ENCODE measurements at regions not wholly inside any gene's neighbourhood (a gene's known extent, or its start where the extent isn't known, plus 50 kb on each side); places are given as distances from the start of the nearest gene placed in this dataset.

DNA sequence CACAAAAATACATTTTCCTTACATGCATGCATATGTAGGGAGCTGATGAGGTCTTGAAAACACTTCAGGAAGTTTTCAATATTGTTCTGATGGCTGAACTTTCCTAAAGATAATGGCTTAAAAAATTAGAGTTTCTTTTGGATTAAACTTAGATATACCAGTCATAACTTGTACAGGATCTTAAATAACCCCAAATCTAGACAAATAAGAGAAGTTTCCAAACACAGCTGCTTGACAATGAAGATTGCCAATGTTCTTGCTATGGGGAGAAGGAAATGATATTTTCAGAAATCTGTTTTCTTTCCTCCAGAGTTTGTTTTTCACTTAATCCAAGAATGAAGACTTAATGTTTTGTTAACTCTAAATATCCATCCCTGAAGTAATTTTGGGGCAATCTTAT lies 54.6 kb upstream of the SPTBN1 start:
- DNase-seq = no peak
- no peaks in the 10 kb centered on the region for H3K9me2 ChIP-seq (replicated peaks; ENCODE audit: insufficient read depth, low read length)
- H3K4me2 ChIP-seq (ENCODE audit: low read depth, low read length, poor library complexity, severe bottlenecking) = no peak overlapping the region
- no peak overlapping the region for H3K4me3 ChIP-seq (ENCODE audit: low read length)
- H3K9me3 ChIP-seq (ENCODE audit: low read length) = no peaks in the 10 kb centered on the region
- no peak overlapping the region for H3K9ac ChIP-seq (ENCODE audit: low read length)
- H3K27ac ChIP-seq (ENCODE audit: low read length) = no peak overlapping the region
- no peaks in the 10 kb centered on the region for H3K27me3 ChIP-seq (ENCODE audit: low read length)
- H4K20me1 ChIP-seq (ENCODE audit: insufficient read depth, low read depth, low read length) = no peaks in the 10 kb centered on the region
- no peaks in the 10 kb centered on the region for H3K36me3 ChIP-seq (ENCODE audit: insufficient read depth, low read length)
- no peak overlapping the region for H2AFZ ChIP-seq (ENCODE audit: low read length)
- no peaks in the 10 kb centered on the region for H3K79me2 ChIP-seq (ENCODE audit: low read length)
- H3K4me1 ChIP-seq (ENCODE audit: low read length) = no peaks in the 10 kb centered on the region

DNA sequence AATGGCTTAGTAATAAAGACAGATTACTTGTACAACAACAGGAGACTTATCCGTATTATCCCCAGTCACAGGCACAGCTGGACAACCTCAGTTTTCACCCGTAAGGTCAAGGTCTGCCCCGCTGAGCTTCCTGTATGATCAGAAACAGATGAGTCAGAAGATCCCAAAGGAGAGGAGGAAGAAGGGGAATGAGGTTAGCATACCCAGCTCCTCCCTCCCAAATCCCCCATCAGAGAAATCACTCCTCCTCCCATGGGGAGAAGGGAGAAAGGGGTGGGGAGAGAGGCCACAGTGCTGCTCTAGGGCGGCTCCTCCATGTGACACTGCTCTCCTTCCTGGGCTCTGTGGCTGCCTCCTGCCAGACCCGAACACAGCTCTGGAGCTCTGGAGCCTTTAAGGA lies 53.8 kb upstream of the SPTBN1 start:
- Histone ChIP-seq H3K9me3 (ENCODE audit: low read length) (no peaks in the 10 kb centered on the region), H3K9me2 (replicated peaks; ENCODE audit: insufficient read depth, low read length) (no peaks in the 10 kb centered on the region), H3K27ac (ENCODE audit: low read length) (no peak overlapping the region), H3K4me3 (ENCODE audit: low read length) (no peak overlapping the region), H3K9ac (ENCODE audit: low read length) (no peak overlapping the region), H3K27me3 (ENCODE audit: low read length) (no peaks in the 10 kb centered on the region), H3K4me2 (ENCODE audit: low read depth, low read length, poor library complexity, severe bottlenecking) (no peak overlapping the region), H4K20me1 (ENCODE audit: insufficient read depth, low read depth, low read length) (no peaks in the 10 kb centered on the region), H3K36me3 (ENCODE audit: insufficient read depth, low read length) (no peaks in the 10 kb centered on the region), H3K4me1 (ENCODE audit: low read length) (no peaks in the 10 kb centered on the region), H3K79me2 (ENCODE audit: low read length) (no peaks in the 10 kb centered on the region), H2AFZ (ENCODE audit: low read length) (no peak overlapping the region)
- DNase-seq = no peak

DNA sequence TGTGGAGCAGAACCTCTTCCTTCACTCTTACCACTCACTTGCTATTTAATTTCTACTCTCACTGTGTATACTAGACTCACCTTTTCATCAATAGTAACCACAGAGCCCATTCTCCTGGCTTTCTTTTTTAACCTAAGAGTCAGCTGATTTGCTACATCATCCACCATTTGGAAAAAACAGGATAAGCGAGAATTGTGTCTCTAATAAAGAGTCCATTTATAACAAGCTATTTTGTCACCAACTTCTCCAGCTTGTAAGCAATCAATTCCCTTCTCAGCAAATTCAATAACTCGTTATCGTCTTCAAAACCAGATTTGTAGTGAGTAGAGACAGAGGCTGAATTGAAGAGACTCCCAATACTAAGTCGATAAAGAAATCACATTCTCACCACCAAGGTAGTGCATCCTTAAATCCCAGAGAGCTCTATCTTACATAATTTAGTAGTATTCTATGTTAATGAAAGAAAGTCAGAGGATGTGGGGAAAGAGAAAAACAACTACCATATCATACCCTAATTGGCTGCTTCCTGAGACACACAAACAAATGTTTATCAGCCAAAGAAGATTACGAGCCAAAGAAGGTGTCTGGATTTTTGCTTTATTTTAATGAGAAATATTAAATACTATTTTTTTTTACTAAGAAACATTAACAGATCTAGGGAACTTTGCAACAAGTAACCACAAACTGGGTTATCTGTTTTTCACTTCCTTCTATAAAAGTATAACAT lies 52.5 kb upstream of the SPTBN1 start:
- Histone ChIP-seq H3K27me3 (ENCODE audit: low read length) (no peaks in the 10 kb centered on the region), H3K9me3 (ENCODE audit: low read length) (no peaks in the 10 kb centered on the region), H3K4me1 (ENCODE audit: low read length) (no peaks in the 10 kb centered on the region), H3K36me3 (ENCODE audit: insufficient read depth, low read length) (no peaks in the 10 kb centered on the region), H3K79me2 (ENCODE audit: low read length) (no peaks in the 10 kb centered on the region), H3K4me2 (ENCODE audit: low read depth, low read length, poor library complexity, severe bottlenecking) (no peak overlapping the region), H3K9ac (ENCODE audit: low read length) (no peak overlapping the region), H3K9me2 (replicated peaks; ENCODE audit: insufficient read depth, low read length) (no peaks in the 10 kb centered on the region), H2AFZ (ENCODE audit: low read length) (no peak overlapping the region), H3K4me3 (ENCODE audit: low read length) (no peak overlapping the region), H4K20me1 (ENCODE audit: insufficient read depth, low read depth, low read length) (no peaks in the 10 kb centered on the region), H3K27ac (ENCODE audit: low read length) (no peak overlapping the region)
- DNase-seq = no peak

DNA sequence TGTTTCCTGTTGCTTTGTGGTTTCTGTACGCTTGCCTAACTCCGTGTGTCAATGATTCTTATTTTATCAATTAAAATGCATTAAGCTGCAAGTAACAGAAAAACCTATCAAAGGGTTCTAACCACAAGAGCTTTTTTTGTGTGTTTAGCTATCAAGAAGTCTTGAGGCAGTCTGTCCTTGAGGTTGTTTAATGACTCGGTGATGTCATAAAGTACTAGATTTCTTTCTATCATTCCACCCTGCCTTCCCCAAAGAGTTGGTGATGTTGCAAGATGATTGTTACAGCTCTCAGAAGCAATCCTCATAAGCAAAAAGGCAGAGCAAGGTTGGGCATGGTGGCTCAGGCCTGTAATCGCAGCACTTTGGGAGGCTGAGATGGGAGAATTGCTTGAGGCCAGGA lies 51.9 kb upstream of the SPTBN1 start:
- no peaks in the 10 kb centered on the region for H4K20me1 ChIP-seq (ENCODE audit: insufficient read depth, low read depth, low read length)
- H2AFZ ChIP-seq (ENCODE audit: low read length) = no peak overlapping the region
- DNase-seq = no peak
- H3K36me3 ChIP-seq (ENCODE audit: insufficient read depth, low read length) = no peaks in the 10 kb centered on the region
- no peaks in the 10 kb centered on the region for H3K9me2 ChIP-seq (replicated peaks; ENCODE audit: insufficient read depth, low read length)
- no peaks in the 10 kb centered on the region for H3K79me2 ChIP-seq (ENCODE audit: low read length)
- H3K4me3 ChIP-seq (ENCODE audit: low read length) = no peak overlapping the region
- no peaks in the 10 kb centered on the region for H3K9me3 ChIP-seq (ENCODE audit: low read length)
- no peaks in the 10 kb centered on the region for H3K4me1 ChIP-seq (ENCODE audit: low read length)
- no peak overlapping the region for H3K9ac ChIP-seq (ENCODE audit: low read length)
- H3K27ac ChIP-seq (ENCODE audit: low read length) = no peak overlapping the region
- H3K27me3 ChIP-seq (ENCODE audit: low read length) = no peaks in the 10 kb centered on the region
- H3K4me2 ChIP-seq (ENCODE audit: low read depth, low read length, poor library complexity, severe bottlenecking) = no peak overlapping the region

DNA sequence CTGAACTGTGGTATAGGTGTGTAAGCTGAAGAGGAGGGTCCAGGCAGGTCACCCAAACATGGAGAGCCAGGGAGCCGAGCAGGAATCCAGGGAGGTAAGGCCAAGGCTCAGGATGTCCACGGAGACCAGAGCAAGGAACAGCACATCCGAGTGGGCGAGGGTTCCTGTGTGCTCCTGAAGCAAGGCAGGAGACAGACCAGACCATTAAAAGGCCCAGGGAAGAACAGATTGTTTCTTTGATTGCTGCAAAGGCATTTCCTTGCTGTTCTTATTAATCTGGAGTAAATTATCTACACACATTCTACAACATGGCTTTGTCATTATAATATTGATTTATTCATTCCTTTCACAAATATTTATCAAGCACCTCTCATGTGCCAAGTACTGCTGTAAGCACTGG lies 50.1 kb upstream of the SPTBN1 start:
- no peak for DNase-seq

More for the DNA sequence above, 50.1 kb upstream of the SPTBN1 start:
- no peak overlapping the region for H3K9ac ChIP-seq (ENCODE audit: low read length)
- no peak overlapping the region for H3K4me2 ChIP-seq (ENCODE audit: low read depth, low read length, poor library complexity, severe bottlenecking)
- H3K9me3 ChIP-seq (ENCODE audit: low read length) = no peaks in the 10 kb centered on the region
- no peak overlapping the region for H3K27ac ChIP-seq (ENCODE audit: low read length)
- H4K20me1 ChIP-seq (ENCODE audit: insufficient read depth, low read depth, low read length) = no peaks in the 10 kb centered on the region
- no peaks in the 10 kb centered on the region for H3K9me2 ChIP-seq (replicated peaks; ENCODE audit: insufficient read depth, low read length)
- H3K4me1 ChIP-seq (ENCODE audit: low read length) = peaks cover 6% of the 10 kb centered on the region
- no peaks in the 10 kb centered on the region for H3K27me3 ChIP-seq (ENCODE audit: low read length)
- no peak overlapping the region for H3K4me3 ChIP-seq (ENCODE audit: low read length)
- H2AFZ ChIP-seq (ENCODE audit: low read length) = no peak overlapping the region
- no peaks in the 10 kb centered on the region for H3K36me3 ChIP-seq (ENCODE audit: insufficient read depth, low read length)
- H3K79me2 ChIP-seq (ENCODE audit: low read length) = no peaks in the 10 kb centered on the region

All from Karpas-422 (cell line).